Mesothelial cell of epicardium (in vitro differentiated cells): ENCODE measurements at regions not wholly inside any gene's neighbourhood (a gene's known extent, or its start where the extent isn't known, plus 50 kb on each side); places are given as distances from the start of the nearest gene placed in this dataset.

Source experiments
- DNase-seq, 2 experiments: peaks; one replicate each; pipeline ENCODE4 v3.0.0; 2021; ENCODE audit warnings: low spot score in 2 of 2; ENCODE audit not compliant: unreplicated experiment in 2 of 2
- H3K27ac Mint-ChIP-seq: 2 replicates; pipeline ENCODE4 v1.8.0; 2021; ENCODE audit warnings: mixed read lengths
- H3K27me3 Mint-ChIP-seq: 2 replicates; pipeline ENCODE4 v1.8.0; 2021; ENCODE audit warnings: low read depth, mixed read lengths
- H3K36me3 Mint-ChIP-seq: 2 replicates; pipeline ENCODE4 v1.8.0; 2021; ENCODE audit warnings: mixed read lengths
- H3K4me1 Mint-ChIP-seq: 2 replicates; pipeline ENCODE4 v1.8.0; 2021; ENCODE audit warnings: mixed read lengths
- H3K4me3 Mint-ChIP-seq: 2 replicates; pipeline ENCODE4 v1.8.0; 2021; ENCODE audit warnings: mild to moderate bottlenecking, moderate library complexity, mixed read lengths
- H3K9me3 Mint-ChIP-seq: 2 replicates; pipeline ENCODE4 v1.8.0; 2021; ENCODE audit warnings: mixed read lengths
- TF ChIP-seq, protein P1 (sequence below): fragments of 200-600 bp; sonication (generic); IDR thresholded peaks from one replicate; pipeline ENCODE4 v1.5.0; 2021; ENCODE audit warnings: antibody characterized with exemption; ENCODE audit not compliant: unreplicated experiment

DNA sequence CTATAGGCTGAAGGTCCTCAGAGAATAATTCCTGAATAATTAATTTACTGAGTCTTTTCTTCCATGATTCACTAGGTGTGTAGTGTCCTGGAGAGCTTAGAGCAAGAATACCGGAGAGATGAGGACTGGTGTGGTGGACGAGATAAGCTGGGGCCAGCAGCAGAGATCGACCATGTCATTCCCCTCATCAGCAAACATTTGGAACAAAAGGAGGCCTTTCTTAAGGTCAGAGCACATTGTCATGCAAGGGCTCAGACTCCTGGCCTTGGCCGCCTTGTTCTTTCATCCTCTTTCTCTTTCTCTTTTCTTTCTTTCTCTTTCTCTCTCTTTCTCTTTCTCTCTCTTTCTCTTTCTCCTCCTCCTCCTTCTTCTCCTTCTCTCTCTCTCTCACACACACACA lies 291.4 kb upstream of the UMPS start:
- Mint-ChIP-seq H3K27me3 (peaks cover 13% of the 10 kb centered on the region), H3K4me1 (peaks cover 3% of the 10 kb centered on the region), H3K4me3 (no peak overlapping the region), H3K9me3 (peaks cover 11% of the 10 kb centered on the region), H3K36me3 (peaks cover 34% of the 10 kb centered on the region), H3K27ac (no peak overlapping the region)
- TF ChIP-seq, protein P1, sequence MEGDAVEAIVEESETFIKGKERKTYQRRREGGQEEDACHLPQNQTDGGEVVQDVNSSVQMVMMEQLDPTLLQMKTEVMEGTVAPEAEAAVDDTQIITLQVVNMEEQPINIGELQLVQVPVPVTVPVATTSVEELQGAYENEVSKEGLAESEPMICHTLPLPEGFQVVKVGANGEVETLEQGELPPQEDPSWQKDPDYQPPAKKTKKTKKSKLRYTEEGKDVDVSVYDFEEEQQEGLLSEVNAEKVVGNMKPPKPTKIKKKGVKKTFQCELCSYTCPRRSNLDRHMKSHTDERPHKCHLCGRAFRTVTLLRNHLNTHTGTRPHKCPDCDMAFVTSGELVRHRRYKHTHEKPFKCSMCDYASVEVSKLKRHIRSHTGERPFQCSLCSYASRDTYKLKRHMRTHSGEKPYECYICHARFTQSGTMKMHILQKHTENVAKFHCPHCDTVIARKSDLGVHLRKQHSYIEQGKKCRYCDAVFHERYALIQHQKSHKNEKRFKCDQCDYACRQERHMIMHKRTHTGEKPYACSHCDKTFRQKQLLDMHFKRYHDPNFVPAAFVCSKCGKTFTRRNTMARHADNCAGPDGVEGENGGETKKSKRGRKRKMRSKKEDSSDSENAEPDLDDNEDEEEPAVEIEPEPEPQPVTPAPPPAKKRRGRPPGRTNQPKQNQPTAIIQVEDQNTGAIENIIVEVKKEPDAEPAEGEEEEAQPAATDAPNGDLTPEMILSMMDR = no peak
- DNase-seq = no peak

DNA sequence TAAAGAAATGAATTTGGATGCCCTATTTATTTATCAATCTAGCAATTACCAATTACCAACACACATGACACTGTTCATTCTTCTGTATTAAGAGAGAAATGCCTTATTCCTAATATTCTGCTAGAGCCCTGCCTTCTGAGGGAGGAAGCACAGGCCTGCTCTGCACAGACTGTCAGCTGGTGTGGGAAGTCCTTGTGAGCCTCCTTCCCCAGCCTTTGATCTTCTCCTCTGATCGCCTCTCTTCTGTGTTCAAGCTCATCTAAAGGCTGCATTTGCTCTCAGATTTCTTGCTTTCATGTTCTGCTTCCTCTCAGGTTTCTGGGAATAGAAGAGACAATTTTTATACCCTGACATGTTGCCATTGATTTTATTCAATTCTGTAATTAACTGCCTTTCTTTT lies 290.6 kb upstream of the UMPS start:
- Mint-ChIP-seq H3K36me3 (peaks cover 32% of the 10 kb centered on the region), H3K27ac (no peak overlapping the region), H3K27me3 (peaks cover 9% of the 10 kb centered on the region), H3K4me1 (peaks cover 3% of the 10 kb centered on the region), H3K4me3 (no peak overlapping the region), H3K9me3 (peaks cover 11% of the 10 kb centered on the region)
- DNase-seq = no peak
- TF ChIP-seq, protein P1 = no peak

DNA sequence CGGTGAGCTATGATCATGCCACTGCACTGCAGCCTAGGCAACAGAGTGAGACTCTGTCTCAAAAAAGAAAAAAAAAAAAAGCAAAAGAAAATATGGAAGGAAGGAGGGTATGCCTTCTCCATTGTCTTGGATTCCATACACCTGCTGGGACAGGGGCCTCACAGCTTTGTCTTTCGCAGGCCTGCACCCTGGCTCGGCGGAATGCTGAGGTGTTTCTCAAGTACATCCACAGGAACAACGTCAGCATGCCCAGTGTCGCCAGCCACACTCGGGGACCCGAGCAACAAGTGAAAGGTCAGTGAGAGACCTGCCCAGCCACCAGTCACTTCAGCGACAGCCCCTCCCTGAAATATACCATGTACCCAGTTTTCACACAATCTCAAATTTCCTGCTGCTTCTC lies 288.5 kb upstream of the UMPS start:
- TF ChIP-seq, protein P1 = no peak
- Mint-ChIP-seq H3K9me3 (no peaks in the 10 kb centered on the region), H3K4me1 (peaks cover 3% of the 10 kb centered on the region), H3K27ac (no peak overlapping the region), H3K36me3 (peaks cover 18% of the 10 kb centered on the region), H3K27me3 (no peaks in the 10 kb centered on the region), H3K4me3 (no peak overlapping the region)
- no peak for DNase-seq

DNA sequence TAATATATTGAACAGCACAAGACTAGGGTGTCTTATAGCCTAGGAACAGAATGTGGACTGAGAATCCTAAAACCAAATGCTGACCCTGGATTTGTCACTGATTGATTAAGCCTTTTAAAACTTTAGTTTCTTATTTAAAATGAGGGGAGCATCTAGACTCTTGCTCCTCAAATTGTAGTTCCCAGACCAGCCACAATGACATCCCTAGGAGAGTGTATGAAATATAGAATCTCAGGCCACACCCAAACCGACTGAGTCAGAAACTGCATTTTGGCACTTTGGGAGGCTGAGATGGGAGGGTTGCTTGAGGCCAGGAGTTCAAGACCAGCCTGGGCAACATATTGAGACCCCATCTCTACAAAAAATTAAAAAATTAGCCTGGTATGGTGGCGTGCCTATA lies 287.8 kb upstream of the UMPS start:
- peaks cover 3% of the 10 kb centered on the region for H3K4me1 Mint-ChIP-seq
- no peaks in the 10 kb centered on the region for H3K27me3 Mint-ChIP-seq
- peaks cover 16% of the 10 kb centered on the region for H3K36me3 Mint-ChIP-seq
- H3K9me3 Mint-ChIP-seq = no peaks in the 10 kb centered on the region
- no peak for DNase-seq
- no peak overlapping the region for H3K27ac Mint-ChIP-seq
- no peak overlapping the region for H3K4me3 Mint-ChIP-seq
- TF ChIP-seq, protein P1 = no peak

DNA sequence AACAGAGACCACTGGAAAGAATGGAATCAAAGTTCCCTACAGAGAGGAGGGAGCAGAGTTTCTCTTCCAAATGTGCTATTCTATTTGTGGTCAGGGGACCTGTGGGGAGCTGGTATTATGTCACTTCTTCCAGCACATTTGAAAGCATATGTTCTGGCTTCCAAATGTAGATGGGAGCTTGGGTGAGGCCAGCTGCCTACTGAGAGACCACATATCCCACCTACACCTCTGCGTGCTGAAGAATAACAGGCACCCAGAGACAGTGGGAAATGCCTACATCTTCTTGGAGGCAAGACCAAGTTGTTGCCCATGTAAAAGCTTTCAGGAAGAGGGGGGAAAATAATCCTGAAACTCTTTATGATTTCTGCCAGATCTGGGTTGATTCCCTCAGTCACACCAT lies 286.8 kb upstream of the UMPS start:
- Mint-ChIP-seq H3K36me3 (peaks cover 19% of the 10 kb centered on the region), H3K4me1 (peaks cover 3% of the 10 kb centered on the region), H3K9me3 (no peaks in the 10 kb centered on the region), H3K27me3 (no peaks in the 10 kb centered on the region), H3K4me3 (no peak overlapping the region), H3K27ac (no peak overlapping the region)
- TF ChIP-seq, protein P1 = no peak
- no peak for DNase-seq

DNA sequence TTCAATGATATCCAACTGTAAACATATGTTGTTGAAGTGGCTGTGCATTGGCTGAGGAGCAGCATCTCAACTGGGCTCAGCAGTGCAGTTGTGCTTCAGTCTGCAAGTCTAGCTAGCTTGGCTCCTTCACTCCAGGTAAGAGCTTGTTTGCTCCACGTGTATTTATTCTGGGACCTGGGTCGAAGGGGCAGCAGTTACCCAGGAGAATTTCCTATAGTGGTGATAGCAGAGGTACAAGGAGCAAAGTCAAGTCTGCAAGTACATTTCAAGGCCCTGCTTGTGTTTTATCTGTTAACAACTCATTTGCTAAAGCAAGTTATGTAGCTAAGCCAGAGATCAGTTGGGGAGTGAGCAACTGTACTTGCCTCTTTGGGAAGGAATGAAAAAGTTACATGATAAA lies 286.2 kb upstream of the UMPS start:
- H3K27me3 Mint-ChIP-seq = no peaks in the 10 kb centered on the region
- no peak for DNase-seq
- peaks cover 19% of the 10 kb centered on the region for H3K36me3 Mint-ChIP-seq
- no peak overlapping the region for H3K27ac Mint-ChIP-seq
- TF ChIP-seq, protein P1 = no peak
- no peaks in the 10 kb centered on the region for H3K9me3 Mint-ChIP-seq
- no peak overlapping the region for H3K4me3 Mint-ChIP-seq
- H3K4me1 Mint-ChIP-seq = peaks cover 3% of the 10 kb centered on the region
